ENCODE measurements at regions not wholly inside any gene's neighbourhood (a gene's known extent, or its start where the extent isn't known, plus 50 kb on each side); places are given as distances from the start of the nearest gene placed in this dataset.

- TF ChIP-seq FOXA1 (IDR thresholded peaks at IDR 0.05) (no peak), FOXK2 (IDR thresholded peaks at IDR 0.05) (no peak)
Measured at GRCh38 chr3:64445944-64446300, 220.7 kb upstream of the PRICKLE2 start.
